GM13977 (cell line): ENCODE measurements at regions not wholly inside any gene's neighbourhood (a gene's known extent, or its start where the extent isn't known, plus 50 kb on each side); places are given as distances from the start of the nearest gene placed in this dataset.

Experiments
- DNase-seq: peaks from one replicate; pipeline ENCODE4 v3.0.0; 2012; ENCODE audit warnings: low spot score
- in situ Hi-C: fragments of 300-500 bp; cut with MboI; formaldehyde crosslinking; loops from one replicate; pipeline ENCODE4 v1.12.0; 2022; ENCODE audit warnings: low sequenced_read_pairs, low pct_unique_long_range_greater_than_20kb, mixed read lengths, inconsistent platforms; ENCODE audit not compliant: unreplicated experiment
- TF ChIP-seq, protein P1 (sequence below): IDR thresholded peaks from 2 replicates; pipeline ENCODE4 v1.5.1; 2012; ENCODE audit warnings: mild to moderate bottlenecking, control low read depth; ENCODE audit not compliant: insufficient read depth; ENCODE audit errors: extremely low read depth, missing control alignments

DNA sequence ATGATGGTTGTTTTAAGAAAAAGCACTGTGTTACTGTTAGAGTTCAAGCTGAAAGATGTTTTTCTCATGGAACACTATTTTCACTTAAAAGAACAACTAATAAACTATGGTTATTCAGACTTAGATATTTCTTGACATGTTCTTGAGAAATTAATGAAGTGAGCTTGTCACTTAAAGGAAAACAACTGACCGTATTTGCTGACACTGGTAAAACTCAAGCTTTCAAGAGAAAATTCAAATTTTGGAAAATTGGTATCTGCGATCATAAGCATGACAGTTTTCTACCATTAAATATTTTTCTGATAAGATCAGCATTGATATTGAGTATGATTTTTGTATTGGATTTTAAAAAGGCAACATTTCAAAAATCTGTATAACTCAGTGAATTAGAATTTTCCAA is 549.5 kb upstream of the ACTRT1 start:
- DNase-seq = no peak
- in situ Hi-C loops = no loop called here
- TF ChIP-seq, protein P1, sequence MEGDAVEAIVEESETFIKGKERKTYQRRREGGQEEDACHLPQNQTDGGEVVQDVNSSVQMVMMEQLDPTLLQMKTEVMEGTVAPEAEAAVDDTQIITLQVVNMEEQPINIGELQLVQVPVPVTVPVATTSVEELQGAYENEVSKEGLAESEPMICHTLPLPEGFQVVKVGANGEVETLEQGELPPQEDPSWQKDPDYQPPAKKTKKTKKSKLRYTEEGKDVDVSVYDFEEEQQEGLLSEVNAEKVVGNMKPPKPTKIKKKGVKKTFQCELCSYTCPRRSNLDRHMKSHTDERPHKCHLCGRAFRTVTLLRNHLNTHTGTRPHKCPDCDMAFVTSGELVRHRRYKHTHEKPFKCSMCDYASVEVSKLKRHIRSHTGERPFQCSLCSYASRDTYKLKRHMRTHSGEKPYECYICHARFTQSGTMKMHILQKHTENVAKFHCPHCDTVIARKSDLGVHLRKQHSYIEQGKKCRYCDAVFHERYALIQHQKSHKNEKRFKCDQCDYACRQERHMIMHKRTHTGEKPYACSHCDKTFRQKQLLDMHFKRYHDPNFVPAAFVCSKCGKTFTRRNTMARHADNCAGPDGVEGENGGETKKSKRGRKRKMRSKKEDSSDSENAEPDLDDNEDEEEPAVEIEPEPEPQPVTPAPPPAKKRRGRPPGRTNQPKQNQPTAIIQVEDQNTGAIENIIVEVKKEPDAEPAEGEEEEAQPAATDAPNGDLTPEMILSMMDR = no peak

DNA sequence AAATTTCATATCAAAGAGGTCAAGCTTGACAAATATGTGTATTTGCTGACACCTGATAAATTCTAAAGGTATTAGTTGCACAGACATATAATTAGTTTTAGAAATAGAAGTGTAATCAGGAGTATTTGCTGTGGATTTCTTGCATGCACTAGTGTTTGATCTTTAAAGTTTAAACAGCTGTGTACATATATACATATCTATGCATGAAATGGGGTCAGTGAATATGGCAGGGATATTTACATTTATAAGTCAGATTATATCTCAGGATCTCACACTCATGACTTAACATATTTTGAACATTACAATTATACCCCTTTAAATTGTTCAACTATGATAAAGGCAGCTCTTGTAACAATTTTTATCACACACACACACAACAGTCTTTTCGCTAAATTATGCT is 547.4 kb upstream of the ACTRT1 start:
- in situ Hi-C loops = no loop called here

DNA sequence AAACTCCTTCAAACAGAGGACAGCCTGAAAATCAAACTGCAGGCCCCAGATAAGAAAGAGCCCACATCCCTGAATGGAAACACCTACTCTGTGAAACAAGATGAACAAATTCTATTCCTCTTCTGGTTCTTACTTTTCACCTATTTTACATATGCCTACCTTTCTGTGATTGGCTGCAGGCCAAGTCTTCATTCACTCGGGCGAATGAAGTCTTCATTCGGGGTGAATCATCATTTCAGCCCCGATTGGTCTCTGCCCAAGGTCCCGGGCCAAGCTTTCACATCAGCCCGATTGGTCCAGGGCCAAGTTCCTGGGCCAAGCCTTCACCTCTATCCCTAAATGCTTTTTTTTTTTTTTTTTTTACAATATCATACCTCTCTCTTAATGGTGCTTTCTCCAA is 529.8 kb upstream of the ACTRT1 start:
- in situ Hi-C loops = no loop called here
- TF ChIP-seq, protein P1 = no peak
- no peak for DNase-seq

More for the DNA sequence above, 547.4 kb upstream of the ACTRT1 start:
- no peak for DNase-seq
- TF ChIP-seq, protein P1 = no peak

DNA sequence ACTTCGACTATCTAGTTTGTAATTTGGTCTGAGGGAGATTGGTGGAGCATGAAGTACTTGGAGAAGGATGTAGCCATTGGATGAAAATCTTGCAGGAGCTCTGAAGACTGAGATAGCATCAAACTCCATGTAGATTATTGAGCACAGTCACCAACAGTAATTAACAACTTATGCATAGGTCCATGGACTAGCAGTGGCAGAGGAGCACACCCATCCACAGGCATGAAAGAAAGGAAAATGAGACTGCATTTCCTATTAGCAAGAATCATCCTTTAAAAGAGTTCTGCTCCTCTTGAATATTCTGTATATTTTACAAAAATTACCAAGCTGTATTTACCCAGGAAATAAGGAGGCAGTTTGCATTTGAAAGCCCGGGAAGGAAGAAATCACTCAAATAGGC is 529.4 kb upstream of the ACTRT1 start:
- in situ Hi-C loops = no loop called here
- DNase-seq = no peak
- TF ChIP-seq, protein P1 = no peak

DNA sequence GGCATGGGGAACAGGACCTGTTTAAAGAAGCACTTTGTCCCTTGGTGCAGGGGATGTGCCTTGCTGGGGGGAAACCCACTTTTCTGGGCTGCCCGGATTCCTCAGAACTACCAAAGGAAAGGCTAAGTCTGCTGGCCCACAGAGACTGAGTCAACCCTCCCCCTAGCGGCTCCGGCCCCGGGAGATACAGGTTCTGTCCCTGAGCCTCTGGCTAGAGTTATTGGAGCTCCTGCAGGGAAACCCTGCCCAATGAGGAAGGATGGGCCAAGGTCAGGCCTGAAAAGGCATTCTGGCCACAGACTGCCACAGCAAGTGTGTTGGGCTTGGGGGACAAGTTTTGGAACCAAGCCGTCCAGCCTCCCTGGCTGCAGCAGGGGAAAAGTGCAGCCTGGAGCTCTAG is 490.9 kb upstream of the ACTRT1 start:
- TF ChIP-seq, protein P1 = no peak
- no peak for DNase-seq
- in situ Hi-C loops = no loop called here

DNA sequence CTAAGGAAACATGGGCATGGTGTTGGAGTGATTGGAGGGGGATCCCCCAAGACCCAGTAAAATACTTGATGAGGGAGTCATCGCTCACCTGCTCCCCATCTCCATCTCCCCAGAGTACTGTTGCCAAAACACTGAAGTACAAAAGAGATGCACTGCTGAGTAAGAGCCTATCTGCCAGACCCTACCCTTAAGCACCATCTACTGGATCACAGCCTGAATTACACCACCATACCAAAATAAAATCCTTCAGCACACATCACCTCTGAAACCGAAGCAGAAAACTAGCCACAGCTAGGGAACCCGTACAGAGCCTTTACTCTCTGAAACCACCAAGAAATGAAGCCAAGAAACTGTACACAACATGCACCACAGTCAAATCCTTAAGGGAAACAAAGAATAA is 466.3 kb upstream of the ACTRT1 start:
- DNase-seq = no peak
- in situ Hi-C loops = no loop called here
- TF ChIP-seq, protein P1 = no peak

DNA sequence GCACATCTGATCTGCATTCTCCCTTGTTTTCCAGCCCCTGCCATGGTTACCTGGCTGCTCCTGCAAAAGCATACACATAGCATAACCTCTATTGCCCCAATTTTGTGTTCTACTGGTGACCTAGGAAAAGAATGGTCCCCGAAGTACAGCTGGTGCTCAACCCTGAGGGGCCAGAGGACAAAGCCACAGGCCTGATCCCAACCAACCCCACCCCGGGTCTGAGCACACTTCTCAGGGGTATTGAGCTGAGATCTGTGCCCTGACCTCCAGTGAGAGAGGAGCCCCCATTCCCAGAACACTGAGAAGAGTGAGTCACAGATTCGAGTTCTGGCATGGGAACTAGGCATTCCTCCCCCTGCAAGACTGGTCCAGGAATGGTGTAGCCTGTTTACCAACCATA is 465.5 kb upstream of the ACTRT1 start:
- in situ Hi-C loops = no loop called here

More for the DNA sequence above, 465.5 kb upstream of the ACTRT1 start:
- no peak for DNase-seq
- TF ChIP-seq, protein P1 = no peak
